ENCODE measurements at regions not wholly inside any gene's neighbourhood (a gene's known extent, or its start where the extent isn't known, plus 50 kb on each side); places are given as distances from the start of the nearest gene placed in this dataset.
"Not testable (repeated sequence)": the region's sequence is repeated elsewhere in the genome, so short reads cannot be mapped to it uniquely, and the experiment has no call there.

DNA sequence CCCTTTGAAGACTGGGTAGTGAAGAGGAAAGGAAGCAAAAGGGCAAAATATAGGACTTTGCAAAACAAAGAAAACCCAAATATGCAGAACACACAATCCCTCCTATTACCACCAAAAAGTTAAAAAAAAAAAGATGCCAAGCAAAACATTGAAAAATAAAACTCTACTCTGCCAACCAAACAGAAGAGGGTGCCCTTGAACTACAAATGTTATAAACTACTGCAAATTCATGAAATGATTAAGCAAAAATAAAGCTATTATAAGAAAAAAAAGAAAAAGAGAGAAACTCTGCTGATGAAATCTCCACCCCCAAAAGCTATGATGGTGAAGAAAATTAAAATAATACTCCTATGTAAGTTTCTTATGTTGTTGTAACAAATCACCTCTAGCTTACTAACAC lies 168.5 kb upstream of the STK26 start:
- TF ChIP-seq, protein P1, sequence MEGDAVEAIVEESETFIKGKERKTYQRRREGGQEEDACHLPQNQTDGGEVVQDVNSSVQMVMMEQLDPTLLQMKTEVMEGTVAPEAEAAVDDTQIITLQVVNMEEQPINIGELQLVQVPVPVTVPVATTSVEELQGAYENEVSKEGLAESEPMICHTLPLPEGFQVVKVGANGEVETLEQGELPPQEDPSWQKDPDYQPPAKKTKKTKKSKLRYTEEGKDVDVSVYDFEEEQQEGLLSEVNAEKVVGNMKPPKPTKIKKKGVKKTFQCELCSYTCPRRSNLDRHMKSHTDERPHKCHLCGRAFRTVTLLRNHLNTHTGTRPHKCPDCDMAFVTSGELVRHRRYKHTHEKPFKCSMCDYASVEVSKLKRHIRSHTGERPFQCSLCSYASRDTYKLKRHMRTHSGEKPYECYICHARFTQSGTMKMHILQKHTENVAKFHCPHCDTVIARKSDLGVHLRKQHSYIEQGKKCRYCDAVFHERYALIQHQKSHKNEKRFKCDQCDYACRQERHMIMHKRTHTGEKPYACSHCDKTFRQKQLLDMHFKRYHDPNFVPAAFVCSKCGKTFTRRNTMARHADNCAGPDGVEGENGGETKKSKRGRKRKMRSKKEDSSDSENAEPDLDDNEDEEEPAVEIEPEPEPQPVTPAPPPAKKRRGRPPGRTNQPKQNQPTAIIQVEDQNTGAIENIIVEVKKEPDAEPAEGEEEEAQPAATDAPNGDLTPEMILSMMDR (IDR thresholded peaks at IDR 0.05) = peak; percentile 23
- no peaks in the 10 kb centered on the region for H3K4me1 Mint-ChIP-seq (ENCODE audit: low read depth)
- DNase-seq = no peak
- H3K27me3 Mint-ChIP-seq (ENCODE audit: insufficient read depth) = no peaks in the 10 kb centered on the region
- H3K4me3 Mint-ChIP-seq = no peak overlapping the region
- no peaks in the 10 kb centered on the region for H3K36me3 Mint-ChIP-seq (ENCODE audit: low read depth)
- H3K27ac Mint-ChIP-seq = no peak overlapping the region
- no peaks in the 10 kb centered on the region for H3K9me3 Mint-ChIP-seq

DNA sequence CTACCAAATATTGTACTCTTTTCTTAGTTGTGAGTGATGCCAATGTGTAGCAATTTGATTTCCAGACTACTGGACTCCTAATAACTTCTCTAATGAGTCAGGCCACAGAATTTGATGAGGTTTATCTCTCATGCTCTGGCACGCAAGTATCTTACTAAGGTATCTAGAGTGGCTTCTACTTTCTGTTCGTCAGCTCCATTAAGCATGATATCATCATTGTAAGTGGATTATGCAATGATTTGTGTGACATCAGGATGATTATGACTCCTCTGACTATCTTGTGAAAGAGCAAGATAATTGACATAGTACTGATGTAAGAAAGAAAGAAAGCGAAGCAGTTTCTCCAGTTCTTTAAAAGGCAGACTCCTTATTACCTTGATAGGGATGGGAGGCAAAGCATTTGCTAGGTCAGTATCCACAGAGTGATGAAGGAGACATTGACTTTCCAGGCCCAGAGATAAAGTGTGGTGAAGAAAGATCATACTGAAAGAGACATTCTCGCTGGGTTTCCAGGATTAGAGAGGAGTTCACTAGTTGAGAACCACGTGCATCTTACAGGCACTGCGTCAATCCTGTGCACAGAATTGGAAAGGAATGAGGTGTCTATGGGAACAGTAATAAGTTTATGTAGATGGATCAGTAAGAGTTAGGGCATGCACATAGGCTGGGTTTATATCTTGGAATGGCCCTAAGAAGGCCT lies 161.9 kb upstream of the STK26 start:
- Mint-ChIP-seq H3K4me1 (ENCODE audit: low read depth) (no peaks in the 10 kb centered on the region), H3K9me3 (peaks cover 3% of the 10 kb centered on the region; the same call in 1 of the 2 replicates), H3K27ac (no peak overlapping the region), H3K4me3 (no peak overlapping the region), H3K36me3 (ENCODE audit: low read depth) (no peaks in the 10 kb centered on the region), H3K27me3 (ENCODE audit: insufficient read depth) (no peaks in the 10 kb centered on the region)
- DNase-seq = no peak
- TF ChIP-seq, protein P1 (IDR thresholded peaks at IDR 0.05) = no peak

DNA sequence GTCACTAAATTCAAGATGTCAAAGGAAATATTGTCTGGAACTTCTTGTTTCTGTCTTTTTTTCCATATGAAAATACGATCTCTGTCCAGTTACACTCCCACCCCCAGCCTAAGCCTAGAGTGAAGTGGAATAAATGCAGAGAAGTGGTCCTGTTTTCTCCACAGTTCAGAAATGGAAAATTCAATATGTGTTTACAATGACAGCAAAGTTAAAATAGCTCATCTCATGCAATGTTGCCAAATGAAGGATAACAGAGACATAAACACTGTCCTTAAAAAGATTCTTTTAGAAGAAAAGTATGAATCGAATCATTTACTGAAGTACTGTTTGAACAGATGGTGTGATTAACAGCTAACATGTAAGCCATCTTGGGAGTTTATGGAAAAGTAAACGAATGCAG lies 160.8 kb upstream of the STK26 start:
- Mint-ChIP-seq H3K27ac (no peak overlapping the region), H3K4me1 (ENCODE audit: low read depth) (no peaks in the 10 kb centered on the region), H3K9me3 (peaks cover 3% of the 10 kb centered on the region; the same call in 1 of the 2 replicates), H3K27me3 (ENCODE audit: insufficient read depth) (no peaks in the 10 kb centered on the region), H3K4me3 (no peak overlapping the region), H3K36me3 (ENCODE audit: low read depth) (no peaks in the 10 kb centered on the region)
- no peak for DNase-seq
- TF ChIP-seq, protein P1 (IDR thresholded peaks at IDR 0.05) = no peak

DNA sequence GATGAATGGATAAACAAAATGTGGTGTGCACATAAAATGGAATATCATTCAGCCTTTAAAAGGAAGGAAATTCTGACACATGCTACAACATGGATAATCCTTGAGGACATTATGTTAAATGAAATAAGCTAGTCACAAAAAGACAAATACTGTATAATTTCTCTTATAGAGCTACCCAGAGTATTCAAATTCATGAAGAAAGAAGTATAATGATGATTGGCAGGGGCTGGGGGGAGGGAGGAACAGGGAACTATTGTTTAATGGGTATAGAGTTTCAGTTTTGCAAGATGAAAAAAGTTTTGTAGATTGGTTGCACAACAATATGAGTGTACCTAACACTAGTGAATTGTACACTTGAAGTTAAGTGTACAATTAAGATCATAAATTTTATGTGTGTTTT lies 153.9 kb upstream of the STK26 start:
- Mint-ChIP-seq H3K36me3 (ENCODE audit: low read depth) (no peaks in the 10 kb centered on the region), H3K9me3 (no peaks in the 10 kb centered on the region), H3K27me3 (ENCODE audit: insufficient read depth) (no peaks in the 10 kb centered on the region; the same call in 1 of the 2 replicates), H3K4me1 (ENCODE audit: low read depth) (no peaks in the 10 kb centered on the region), H3K4me3 (no peak overlapping the region), H3K27ac (no peak overlapping the region)
- TF ChIP-seq, protein P1 (IDR thresholded peaks at IDR 0.05) = no peak
- DNase-seq = no peak

DNA sequence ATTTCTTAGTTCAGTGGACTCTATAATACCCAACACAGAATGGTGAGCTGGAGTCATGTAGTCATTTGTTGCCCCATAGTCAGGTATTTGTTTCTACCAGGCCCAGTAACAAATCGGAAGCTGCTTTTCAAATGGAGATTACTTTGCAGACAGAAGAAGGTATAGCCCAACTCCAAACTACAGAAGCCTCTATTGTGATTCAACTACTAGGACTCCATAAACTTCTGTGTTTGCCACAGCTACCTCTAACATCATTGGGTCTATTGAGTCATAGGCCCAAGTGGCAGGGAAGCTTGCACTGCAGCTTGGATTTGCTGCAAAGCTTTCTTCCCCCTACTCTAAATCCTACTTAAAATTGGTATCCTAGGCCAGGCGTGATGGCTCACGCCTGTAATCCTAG lies 148.8 kb upstream of the STK26 start:
- Mint-ChIP-seq H3K9me3 (no peaks in the 10 kb centered on the region), H3K4me1 (ENCODE audit: low read depth) (no peaks in the 10 kb centered on the region), H3K27me3 (ENCODE audit: insufficient read depth) (no peaks in the 10 kb centered on the region; the same call in 1 of the 2 replicates), H3K27ac (no peak overlapping the region), H3K4me3 (no peak overlapping the region), H3K36me3 (ENCODE audit: low read depth) (no peaks in the 10 kb centered on the region)
- no peak for DNase-seq
- TF ChIP-seq, protein P1 (IDR thresholded peaks at IDR 0.05) = no peak

DNA sequence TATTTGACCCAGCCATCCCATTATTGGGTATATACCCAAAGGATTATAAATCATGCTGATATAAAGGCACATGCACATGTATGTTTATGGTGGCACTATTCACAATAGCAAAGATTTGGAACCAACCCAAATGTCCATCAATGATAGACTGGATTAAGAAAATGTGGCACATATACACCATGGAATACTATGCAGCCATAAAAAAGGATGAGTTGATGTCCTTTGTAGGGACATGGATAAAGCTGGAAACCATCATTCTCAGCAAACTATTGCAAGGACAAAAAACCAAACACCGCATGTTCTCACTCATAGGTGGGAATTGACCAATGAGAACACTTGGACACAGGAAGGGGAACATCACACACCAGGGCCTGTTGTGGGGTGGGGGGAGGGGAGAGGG lies 147.3 kb upstream of the STK26 start:
- not testable (repeated sequence) for DNase-seq; H3K4me3 Mint-ChIP-seq; H3K4me1 Mint-ChIP-seq (ENCODE audit: low read depth); H3K36me3 Mint-ChIP-seq (ENCODE audit: low read depth); H3K9me3 Mint-ChIP-seq; H3K27me3 Mint-ChIP-seq (ENCODE audit: insufficient read depth); H3K27ac Mint-ChIP-seq
